ENCODE measurements at regions not wholly inside any gene's neighbourhood (a gene's known extent, or its start where the extent isn't known, plus 50 kb on each side); places are given as distances from the start of the nearest gene placed in this dataset.

DNA sequence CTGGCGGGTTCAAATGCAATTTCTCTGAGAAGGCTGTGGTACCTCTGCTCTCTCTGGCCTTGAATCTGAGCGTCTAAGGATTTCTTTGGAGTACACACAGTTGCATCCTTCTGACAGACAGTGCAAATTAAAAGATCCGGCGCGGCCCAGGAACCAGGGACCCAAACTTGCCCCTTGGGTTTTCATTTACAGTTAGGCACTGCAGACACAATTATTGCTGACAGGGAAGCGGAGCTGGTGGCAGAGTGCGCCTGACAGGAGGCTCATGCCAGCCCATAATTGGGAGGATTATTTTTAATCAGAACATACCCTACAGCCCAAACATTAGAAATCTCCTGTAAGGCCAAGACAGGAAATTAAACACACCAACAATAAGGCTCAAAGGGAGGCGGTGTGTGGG is 1023.4 kb upstream of the RBFOX1 start:
- H3K9me3 ChIP-seq: no peaks in the 10 kb centered on the region
- intact Hi-C loops (cut with DNase I): no loop called here
- 83% methylated on average over 8 of the region's 8 CpGs for WGBS
- DNase-seq (ENCODE audit: low spot score): no peak
- H3K36me3 ChIP-seq: no peaks in the 10 kb centered on the region
- no peaks in the 10 kb centered on the region for H3K27me3 ChIP-seq (replicated peaks; ENCODE audit: insufficient read depth)
- H3K27ac ChIP-seq: no peak overlapping the region
- no peak overlapping the region for H3K4me3 ChIP-seq
- TF ChIP-seq POLR2A (IDR thresholded peaks at IDR 0.05) (no peak), POLR2AphosphoS5 (IDR thresholded peaks at IDR 0.05) (no peak)
- TF ChIP-seq, protein P1, sequence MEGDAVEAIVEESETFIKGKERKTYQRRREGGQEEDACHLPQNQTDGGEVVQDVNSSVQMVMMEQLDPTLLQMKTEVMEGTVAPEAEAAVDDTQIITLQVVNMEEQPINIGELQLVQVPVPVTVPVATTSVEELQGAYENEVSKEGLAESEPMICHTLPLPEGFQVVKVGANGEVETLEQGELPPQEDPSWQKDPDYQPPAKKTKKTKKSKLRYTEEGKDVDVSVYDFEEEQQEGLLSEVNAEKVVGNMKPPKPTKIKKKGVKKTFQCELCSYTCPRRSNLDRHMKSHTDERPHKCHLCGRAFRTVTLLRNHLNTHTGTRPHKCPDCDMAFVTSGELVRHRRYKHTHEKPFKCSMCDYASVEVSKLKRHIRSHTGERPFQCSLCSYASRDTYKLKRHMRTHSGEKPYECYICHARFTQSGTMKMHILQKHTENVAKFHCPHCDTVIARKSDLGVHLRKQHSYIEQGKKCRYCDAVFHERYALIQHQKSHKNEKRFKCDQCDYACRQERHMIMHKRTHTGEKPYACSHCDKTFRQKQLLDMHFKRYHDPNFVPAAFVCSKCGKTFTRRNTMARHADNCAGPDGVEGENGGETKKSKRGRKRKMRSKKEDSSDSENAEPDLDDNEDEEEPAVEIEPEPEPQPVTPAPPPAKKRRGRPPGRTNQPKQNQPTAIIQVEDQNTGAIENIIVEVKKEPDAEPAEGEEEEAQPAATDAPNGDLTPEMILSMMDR (IDR thresholded peaks at IDR 0.05): no peak
- H3K4me1 ChIP-seq (replicated peaks): no peaks in the 10 kb centered on the region

DNA sequence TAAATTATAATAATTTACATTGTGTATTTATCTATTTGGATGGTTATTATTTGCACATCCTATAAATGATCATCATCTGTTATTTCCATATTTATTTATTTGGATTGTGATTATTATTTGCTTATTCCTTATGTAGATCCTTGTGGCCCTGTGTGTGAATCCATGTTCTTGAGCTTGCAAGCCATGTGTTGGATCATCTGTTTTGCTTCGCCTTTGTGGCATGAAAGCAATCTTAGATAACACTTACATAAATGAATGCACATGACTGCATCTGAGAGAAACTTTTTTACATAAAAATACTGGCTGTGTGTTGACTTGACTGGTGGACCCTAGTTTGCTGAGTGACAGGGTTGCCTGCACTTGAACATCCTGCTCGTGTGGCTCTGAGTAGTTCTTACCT is 1024.5 kb upstream of the RBFOX1 start:
- WGBS: 64% methylated on average over 2 of the region's 2 CpGs
- Histone ChIP-seq H3K27ac (no peak overlapping the region), H3K4me1 (replicated peaks) (no peaks in the 10 kb centered on the region), H3K4me3 (no peak overlapping the region), H3K9me3 (no peaks in the 10 kb centered on the region), H3K36me3 (no peaks in the 10 kb centered on the region), H3K27me3 (replicated peaks; ENCODE audit: insufficient read depth) (no peaks in the 10 kb centered on the region)
- TF ChIP-seq, protein P1 (IDR thresholded peaks at IDR 0.05): no peak
- TF ChIP-seq POLR2AphosphoS5 (IDR thresholded peaks at IDR 0.05) (no peak), POLR2A (IDR thresholded peaks at IDR 0.05) (no peak)
- no peak for DNase-seq (ENCODE audit: low spot score)
- intact Hi-C loops (cut with DNase I): no loop called here

DNA sequence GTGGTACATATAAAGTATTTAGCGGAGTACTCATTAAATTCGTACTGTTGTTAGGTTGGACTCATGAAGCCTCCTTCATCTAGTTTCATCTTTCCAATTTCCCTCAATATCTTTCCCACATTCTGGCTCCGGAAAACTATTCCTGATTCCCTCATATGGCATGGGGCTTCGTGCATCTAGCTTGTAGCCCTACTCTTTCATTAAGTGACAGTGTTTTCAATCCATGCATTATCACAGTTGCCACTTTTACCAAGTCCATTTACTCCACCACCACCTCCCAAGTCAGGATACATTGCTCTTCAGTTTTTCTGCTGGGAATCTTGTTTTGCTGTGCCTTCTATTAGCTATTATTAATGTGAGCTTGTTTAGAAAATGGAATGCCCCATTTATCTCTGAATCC is 1032.1 kb upstream of the RBFOX1 start:
- Histone ChIP-seq H3K9me3 (no peaks in the 10 kb centered on the region), H3K27me3 (replicated peaks; ENCODE audit: insufficient read depth) (no peaks in the 10 kb centered on the region), H3K36me3 (no peaks in the 10 kb centered on the region), H3K4me3 (no peak overlapping the region), H3K4me1 (replicated peaks) (no peaks in the 10 kb centered on the region), H3K27ac (no peak overlapping the region)
- TF ChIP-seq POLR2A (IDR thresholded peaks at IDR 0.05) (no peak), POLR2AphosphoS5 (IDR thresholded peaks at IDR 0.05) (no peak)
- TF ChIP-seq, protein P1 (IDR thresholded peaks at IDR 0.05): no peak
- DNase-seq (ENCODE audit: low spot score): no peak
- intact Hi-C loops (cut with DNase I): no loop called here
- 86% methylated on average over 4 of the region's 4 CpGs for WGBS

DNA sequence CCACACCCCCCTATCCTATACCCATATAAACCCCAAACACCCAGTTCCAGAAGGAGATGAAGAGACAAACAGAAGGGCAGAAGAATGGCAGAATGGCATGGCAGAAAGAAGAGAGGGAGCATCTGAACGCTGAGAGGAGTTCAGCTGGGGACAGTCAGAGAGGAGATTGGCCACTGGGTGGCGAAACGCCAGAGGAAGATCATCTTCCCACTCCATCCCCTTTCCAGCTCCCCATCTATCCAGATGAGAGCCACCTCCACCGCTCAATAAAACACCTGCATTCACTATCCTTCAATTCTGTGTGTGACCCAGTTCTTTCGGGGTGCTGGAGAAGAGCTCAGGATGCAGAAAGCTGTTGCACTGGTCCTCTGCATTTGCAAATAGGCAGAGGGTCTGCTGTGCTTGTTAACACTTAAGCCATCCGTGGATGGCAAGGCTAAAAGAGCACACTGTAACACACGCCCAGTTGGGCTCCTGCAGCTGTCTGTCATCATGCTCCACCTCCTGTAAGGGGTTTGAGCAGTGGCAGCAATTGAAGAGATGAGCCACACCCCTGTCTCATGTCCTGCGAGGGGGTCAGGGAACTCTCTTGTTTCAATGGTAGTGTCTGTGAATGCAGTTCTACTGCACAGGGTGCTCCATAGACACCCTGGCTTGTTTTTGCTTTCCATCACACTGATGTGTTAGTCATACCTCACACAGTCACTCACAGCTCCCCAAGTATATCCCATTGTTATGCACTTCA is 1034.8 kb upstream of the RBFOX1 start:
- Histone ChIP-seq H3K27ac (no peak overlapping the region), H3K27me3 (replicated peaks; ENCODE audit: insufficient read depth) (no peaks in the 10 kb centered on the region), H3K36me3 (no peaks in the 10 kb centered on the region), H3K4me3 (no peak overlapping the region), H3K4me1 (replicated peaks) (no peaks in the 10 kb centered on the region), H3K9me3 (no peaks in the 10 kb centered on the region)
- TF ChIP-seq POLR2A (IDR thresholded peaks at IDR 0.05): no peak
- TF ChIP-seq POLR2AphosphoS5 (IDR thresholded peaks at IDR 0.05): no peak
- TF ChIP-seq, protein P1 (IDR thresholded peaks at IDR 0.05): no peak
- WGBS: 64% methylated on average over 8 of the region's 8 CpGs
- intact Hi-C loops (cut with DNase I): no loop called here
- DNase-seq (ENCODE audit: low spot score): no peak

DNA sequence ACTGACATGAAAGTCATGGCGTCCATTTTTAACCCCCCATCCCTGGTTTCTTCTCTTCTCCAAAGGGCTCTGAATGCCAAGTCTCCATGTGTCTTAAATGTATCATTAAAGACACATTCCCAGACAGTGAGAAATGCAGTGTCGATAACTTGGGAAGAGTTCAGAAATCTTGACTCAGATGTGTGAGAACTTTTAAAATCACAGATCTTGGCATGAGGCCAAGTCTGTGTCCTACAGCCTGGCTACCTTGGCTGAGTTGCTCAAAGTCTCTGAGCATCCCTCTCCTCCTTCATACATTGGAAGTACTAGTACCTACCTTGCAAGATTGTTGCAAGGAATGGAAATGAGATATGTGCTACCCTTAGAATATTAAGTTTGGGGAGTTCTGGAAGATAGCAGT is 1046.5 kb upstream of the RBFOX1 start:
- Histone ChIP-seq H3K4me3 (no peak overlapping the region), H3K4me1 (replicated peaks) (no peaks in the 10 kb centered on the region), H3K36me3 (no peaks in the 10 kb centered on the region), H3K27ac (no peak overlapping the region), H3K9me3 (no peaks in the 10 kb centered on the region), H3K27me3 (replicated peaks; ENCODE audit: insufficient read depth) (no peaks in the 10 kb centered on the region)
- intact Hi-C loops (cut with DNase I): no loop called here
- 92% methylated on average over 2 of the region's 2 CpGs for WGBS
- TF ChIP-seq, protein P1 (IDR thresholded peaks at IDR 0.05): no peak
- no peak for TF ChIP-seq POLR2AphosphoS5 (IDR thresholded peaks at IDR 0.05)
- TF ChIP-seq POLR2A (IDR thresholded peaks at IDR 0.05): no peak
- no peak for DNase-seq (ENCODE audit: low spot score)
